Activated CD8-positive, alpha-beta memory T cell treated with anti-CD3 and anti-CD28 coated beads, Interleukin-2, amount 50 U/mL, for 1 hour (primary cell): ENCODE measurements at regions not wholly inside any gene's neighbourhood (a gene's known extent, or its start where the extent isn't known, plus 50 kb on each side); places are given as distances from the start of the nearest gene placed in this dataset.
"Not testable (repeated sequence)": the region's sequence is repeated elsewhere in the genome, so short reads cannot be mapped to it uniquely, and the experiment has no call there.

Experiments
- DNase-seq: peaks from one replicate; pipeline ENCODE4 v3.0.0-alpha.2; 2020; ENCODE audit errors: extremely low read depth

DNA sequence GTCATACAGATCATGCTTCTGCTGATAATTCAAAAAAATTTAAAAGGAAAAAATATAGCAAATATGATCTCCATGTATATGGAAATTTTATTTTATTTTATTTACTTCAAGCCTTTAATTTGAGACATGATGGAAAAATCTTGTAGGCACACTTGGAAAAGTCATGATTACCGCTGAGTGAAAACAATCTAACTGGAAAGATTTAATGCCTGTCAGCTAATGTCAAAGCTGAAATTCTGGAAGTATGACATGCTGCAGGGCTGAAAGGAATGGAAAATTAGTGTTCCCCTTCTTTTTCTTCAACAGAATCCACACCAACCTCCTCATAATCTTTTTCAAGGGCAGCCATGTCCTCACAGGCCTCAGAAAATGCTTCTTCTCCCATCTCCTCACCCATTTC, 58.2 kb downstream of the RPRM start:
- DNase-seq = no peak

- no peak for DNase-seq
Measured at GRCh38 chr2:153417077-153417476, 61.5 kb downstream of the RPRM start.

DNA sequence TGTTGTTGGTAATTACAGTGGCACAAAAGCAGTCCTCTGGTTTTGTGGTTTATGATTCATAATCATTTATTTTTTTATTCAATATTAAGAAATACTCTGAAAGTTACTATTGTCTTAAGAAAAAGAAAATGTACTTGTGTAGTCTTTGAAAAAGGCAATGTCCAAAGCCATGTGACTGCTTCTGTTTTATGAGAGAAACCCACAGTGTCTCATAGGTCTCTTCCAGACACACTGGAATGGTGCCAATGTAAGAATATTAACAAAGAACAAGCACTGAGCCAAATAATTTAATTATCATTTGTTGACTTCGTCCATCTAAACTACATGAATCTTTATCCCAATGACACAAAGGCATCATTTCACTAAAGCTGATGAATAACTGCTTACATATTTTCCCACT, 62.5 kb downstream of the RPRM start:
- DNase-seq = no peak

GRCh38 chr2:153408710-153409385, 69.7 kb downstream of the RPRM start:
- no peak for DNase-seq

- no peak for DNase-seq
Measured at GRCh38 chr2:153405196-153405595, 73.4 kb downstream of the RPRM start.

- DNase-seq = no peak
Measured at GRCh38 chr2:153404792-153405191, 73.8 kb downstream of the RPRM start.

- DNase-seq = no peak
Measured at GRCh38 chr2:153403940-153404339, 74.6 kb downstream of the RPRM start.

DNA sequence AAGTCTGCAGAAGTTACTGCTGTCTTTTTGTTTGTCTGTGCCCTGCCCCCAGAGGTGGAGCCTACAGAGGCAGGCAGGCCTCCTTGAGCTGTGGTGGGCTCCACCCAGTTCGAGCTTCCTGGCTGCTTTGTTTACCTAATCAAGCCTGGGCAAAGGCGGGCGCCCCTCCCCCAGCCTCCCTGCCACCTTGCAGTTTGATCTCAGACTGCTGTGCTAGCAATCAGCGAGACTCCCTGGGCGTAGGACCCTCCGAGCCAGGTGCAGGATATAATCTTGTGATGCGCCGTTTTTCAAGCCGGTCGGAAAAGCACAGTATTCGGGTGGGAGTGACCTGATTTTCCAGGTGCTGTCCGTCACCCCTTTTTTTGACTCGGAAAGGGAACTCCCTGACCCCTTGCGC, 75.2 kb downstream of the RPRM start:
- not testable (repeated sequence) for DNase-seq

GRCh38 chr2:153394686-153395085, 83.9 kb downstream of the RPRM start:
- DNase-seq = no peak

- DNase-seq = no peak
Measured at GRCh38 chr2:153394247-153394646, 84.3 kb downstream of the RPRM start.

GRCh38 chr2:153393518-153393917, 85.0 kb downstream of the RPRM start:
- no peak for DNase-seq

DNA sequence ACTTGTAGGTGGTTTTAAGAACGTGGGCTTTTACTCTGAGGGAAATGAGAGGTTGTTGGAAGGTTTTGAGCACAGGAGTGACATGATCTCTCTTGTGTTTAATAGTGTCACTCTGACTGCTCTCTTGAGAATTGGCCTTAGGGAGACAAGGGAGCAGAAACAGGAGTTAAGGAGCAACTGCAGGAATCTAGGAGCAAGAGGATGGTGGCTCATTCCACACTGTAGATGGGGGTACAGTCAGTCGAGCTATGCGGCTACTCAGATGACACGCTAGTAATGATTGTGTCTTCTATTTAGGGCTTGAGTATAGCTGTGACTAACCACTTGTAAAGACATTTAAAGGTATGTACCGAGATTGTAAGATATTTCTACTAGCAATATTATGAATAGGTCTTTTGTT, 87.4 kb downstream of the RPRM start:
- no peak for DNase-seq

GRCh38 chr2:153388246-153388645, 90.3 kb downstream of the RPRM start:
- no peak for DNase-seq

DNA sequence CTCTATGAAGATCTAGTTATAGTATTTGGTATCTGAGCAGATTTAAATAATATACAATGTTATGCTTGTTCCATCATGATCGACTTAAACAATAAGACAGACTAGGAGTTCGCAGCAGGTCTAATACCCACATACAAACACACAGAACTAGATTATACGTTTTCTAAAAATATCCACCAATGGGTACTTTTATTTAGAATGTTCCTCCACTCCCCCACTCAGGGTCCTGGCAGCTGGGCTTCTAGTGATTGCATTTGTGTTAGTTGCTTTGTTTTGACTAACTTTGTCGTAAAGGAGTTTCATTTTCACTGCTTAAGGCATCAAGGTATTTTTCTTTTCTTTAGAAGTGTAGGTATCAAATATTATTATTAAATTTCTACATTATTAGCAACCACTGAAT, 91.4 kb downstream of the RPRM start:
- no peak for DNase-seq

DNA sequence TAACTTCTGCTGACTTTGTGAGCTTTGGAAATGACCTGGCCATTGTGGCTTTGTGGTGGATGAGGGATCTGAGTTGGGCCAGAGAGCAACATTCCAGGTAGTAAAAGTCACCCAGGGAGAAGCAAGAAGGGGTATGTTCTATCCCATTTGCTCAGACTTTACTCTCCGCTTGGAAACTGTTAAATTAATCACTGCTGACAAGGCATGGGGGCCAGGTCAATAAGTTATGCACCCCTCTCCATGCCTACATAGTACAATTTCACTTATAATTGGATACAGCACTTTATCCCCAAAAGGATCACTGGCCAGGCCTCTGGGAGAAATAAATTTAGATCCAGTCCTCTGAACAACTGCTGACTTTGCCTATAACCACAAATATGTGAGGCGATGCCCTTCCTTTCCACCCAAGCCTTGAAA, 92.1 kb downstream of the RPRM start:
- DNase-seq = no peak

GRCh38 chr2:153373510-153374279, 104.9 kb downstream of the RPRM start:
- no peak for DNase-seq

GRCh38 chr2:153360239-153360638, 118.3 kb downstream of the RPRM start:
- DNase-seq = no peak

GRCh38 chr2:153354377-153354776, 124.2 kb downstream of the RPRM start:
- DNase-seq = no peak

- no peak for DNase-seq
Measured at GRCh38 chr2:153349603-153350002, 129.0 kb downstream of the RPRM start.

GRCh38 chr2:153347818-153348495, 130.6 kb downstream of the RPRM start:
- DNase-seq = no peak

GRCh38 chr2:153320879-153321278, 157.7 kb downstream of the RPRM start:
- DNase-seq = no peak

DNA sequence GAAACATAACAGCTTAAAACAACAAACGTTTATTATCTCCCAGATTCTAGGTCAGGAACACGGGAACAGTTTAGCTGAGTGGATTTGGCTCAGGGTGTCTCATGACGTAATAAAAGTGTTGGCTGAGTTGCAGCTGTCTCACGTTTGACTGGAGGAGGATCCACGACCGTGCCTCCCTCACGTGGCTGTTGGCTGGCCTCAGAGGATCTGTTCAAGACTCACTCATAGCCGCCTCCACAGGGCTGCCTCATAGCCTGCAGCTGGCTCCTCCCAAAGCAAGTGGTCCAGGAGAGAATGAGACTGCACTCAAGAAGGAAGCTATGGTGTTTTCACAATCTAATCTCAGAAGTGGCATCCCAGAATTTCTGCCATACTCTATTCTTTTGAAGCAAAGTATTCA, 167.1 kb downstream of the RPRM start:
- no peak for DNase-seq

DNA sequence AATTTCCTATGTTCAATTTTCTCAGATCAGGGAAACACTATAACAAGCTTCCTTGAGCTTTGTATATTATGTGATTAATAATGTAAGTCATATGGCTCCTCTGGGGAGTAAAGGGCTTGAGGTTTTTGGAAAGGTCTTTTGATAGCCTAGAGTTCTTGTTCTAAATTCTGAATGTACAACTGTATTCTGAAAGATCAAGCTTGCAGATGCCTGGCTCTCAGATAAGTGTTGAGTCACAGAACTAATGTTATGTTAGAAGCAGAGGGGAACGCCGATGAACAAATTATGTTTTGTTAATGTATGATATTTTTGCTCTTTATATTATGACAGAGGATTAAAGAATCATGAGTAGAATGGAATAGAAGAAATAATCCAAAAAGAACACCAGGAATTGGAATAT, 170.1 kb downstream of the RPRM start:
- no peak for DNase-seq
